ENCODE measurements at regions not wholly inside any gene's neighbourhood (a gene's known extent, or its start where the extent isn't known, plus 50 kb on each side); places are given as distances from the start of the nearest gene placed in this dataset.

DNA sequence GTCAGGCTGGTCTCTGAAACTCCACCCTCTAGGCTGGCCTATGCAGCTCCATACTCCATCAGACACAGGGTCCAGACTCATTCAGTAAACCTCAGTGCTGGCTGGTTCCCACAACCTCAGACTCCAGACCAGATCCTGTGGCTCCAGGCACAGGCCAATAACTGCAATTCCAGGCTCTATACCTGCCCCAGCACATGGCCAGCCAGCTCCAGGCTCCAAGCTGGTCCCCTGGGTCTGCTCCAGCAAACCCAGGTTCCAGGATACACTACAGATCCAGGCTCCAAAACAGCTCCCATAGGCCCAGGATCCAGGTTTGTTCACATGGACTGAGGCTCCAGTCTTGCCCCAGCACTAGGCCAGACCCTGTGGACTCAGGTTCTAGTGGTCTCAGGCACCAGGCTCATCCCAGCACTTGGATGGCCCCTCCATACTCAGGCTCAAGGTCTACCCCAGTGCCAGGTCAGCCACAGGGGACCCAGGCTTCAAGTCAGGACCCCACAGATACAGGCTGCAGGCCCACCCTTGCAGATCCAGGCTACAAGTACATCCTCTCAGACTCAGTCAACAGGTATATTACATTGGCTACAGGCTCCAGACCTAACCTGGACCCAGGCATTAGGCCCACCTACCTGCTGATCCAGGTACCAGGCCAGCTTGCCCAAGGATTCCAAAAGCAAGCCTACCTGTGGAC, 117.6 kb upstream of the TMEM170B start (continued):
- TF ChIP-seq KDM5B (CRISPR knock-in tag; IDR thresholded peaks at IDR 0.05; ENCODE audit: borderline replicate concordance) (peak; percentile 39; the same call in 1 of the 2 replicates), IKZF4 (CRISPR knock-in tag; IDR thresholded peaks at IDR 0.05; ENCODE audit: borderline replicate concordance, low read depth, not compliant biosample characterization) (no peak), ZC3H13 (CRISPR knock-in tag; IDR thresholded peaks at IDR 0.05) (no peak), ZNF570 (CRISPR knock-in tag; IDR thresholded peaks at IDR 0.05; ENCODE audit: borderline replicate concordance) (0 out of 2 replicates have a peak, but pooled peaks have one; percentile 57), IKZF1 (IDR thresholded peaks at IDR 0.05) (no peak), ZNF414 (CRISPR knock-in tag; IDR thresholded peaks at IDR 0.05) (no peak), ZNF382 (CRISPR knock-in tag; IDR thresholded peaks at IDR 0.05; ENCODE audit: borderline replicate concordance) (no peak), ZNF567 (CRISPR knock-in tag; IDR thresholded peaks at IDR 0.05; ENCODE audit: borderline replicate concordance) (no peak), ATM (IDR thresholded peaks at IDR 0.05; ENCODE audit: borderline replicate concordance) (no peak), HOXA9 (CRISPR knock-in tag; IDR thresholded peaks at IDR 0.05; ENCODE audit: borderline replicate concordance) (no peak), ZNF773 (CRISPR knock-in tag; IDR thresholded peaks at IDR 0.05; ENCODE audit: borderline replicate concordance) (no peak), ZNF20 (CRISPR knock-in tag; IDR thresholded peaks at IDR 0.05) (no peak), ZNF614 (CRISPR knock-in tag; IDR thresholded peaks at IDR 0.05; ENCODE audit: borderline replicate concordance) (no peak), MYPOP (CRISPR knock-in tag; IDR thresholded peaks at IDR 0.05) (no peak), TFDP1 (CRISPR knock-in tag; IDR thresholded peaks at IDR 0.05; ENCODE audit: borderline replicate concordance) (no peak), SP4 (CRISPR knock-in tag; IDR thresholded peaks at IDR 0.05) (no peak)
- TF ChIP-seq, protein P1, sequence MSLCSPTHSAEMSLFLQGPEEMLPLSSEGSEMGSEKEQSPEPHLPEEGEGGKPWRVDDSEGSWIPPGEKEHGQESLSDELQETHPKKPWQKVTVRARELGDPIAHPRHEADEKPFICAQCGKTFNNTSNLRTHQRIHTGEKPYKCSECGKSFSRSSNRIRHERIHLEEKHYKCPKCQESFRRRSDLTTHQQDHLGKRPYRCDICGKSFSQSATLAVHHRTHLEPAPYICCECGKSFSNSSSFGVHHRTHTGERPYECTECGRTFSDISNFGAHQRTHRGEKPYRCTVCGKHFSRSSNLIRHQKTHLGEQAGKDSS (CRISPR knock-in tag; IDR thresholded peaks at IDR 0.05; ENCODE audit: borderline replicate concordance, low read depth), result no peak
- TF ChIP-seq, protein P2, sequence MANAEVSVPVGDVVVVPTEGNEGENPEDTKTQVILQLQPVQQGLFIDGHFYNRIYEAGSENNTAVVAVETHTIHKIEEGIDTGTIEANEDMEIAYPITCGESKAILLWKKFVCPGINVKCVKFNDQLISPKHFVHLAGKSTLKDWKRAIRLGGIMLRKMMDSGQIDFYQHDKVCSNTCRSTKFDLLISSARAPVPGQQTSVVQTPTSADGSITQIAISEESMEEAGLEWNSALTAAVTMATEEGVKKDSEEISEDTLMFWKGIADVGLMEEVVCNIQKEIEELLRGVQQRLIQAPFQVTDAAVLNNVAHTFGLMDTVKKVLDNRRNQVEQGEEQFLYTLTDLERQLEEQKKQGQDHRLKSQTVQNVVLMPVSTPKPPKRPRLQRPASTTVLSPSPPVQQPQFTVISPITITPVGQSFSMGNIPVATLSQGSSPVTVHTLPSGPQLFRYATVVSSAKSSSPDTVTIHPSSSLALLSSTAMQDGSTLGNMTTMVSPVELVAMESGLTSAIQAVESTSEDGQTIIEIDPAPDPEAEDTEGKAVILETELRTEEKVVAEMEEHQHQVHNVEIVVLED (CRISPR knock-in tag; IDR thresholded peaks at IDR 0.05; ENCODE audit: borderline replicate concordance), result no peak

All from HepG2 (cell line).